ENCODE measurements at regions not wholly inside any gene's neighbourhood (a gene's known extent, or its start where the extent isn't known, plus 50 kb on each side); places are given as distances from the start of the nearest gene placed in this dataset.

DNA sequence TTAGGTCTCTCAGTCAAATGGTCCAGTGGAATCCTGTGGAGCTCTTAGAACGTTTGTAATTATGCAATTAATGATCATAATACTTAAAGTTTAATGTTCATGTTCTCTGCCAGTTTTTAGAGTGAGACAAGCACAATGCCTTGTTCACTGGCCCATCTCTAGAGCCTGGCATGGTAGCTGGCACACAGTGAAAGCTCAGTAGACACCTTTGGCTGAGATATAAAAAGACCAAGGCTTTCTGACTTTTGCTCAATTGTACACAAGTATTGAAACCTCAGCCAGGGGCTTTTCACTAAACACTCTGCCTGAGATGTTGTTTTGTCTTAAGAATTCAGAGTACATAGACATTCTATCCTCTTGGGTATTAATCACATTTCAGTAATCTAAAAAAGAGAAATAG is 241.8 kb upstream of the ATP2B1 start:
- no peaks in the 10 kb centered on the region for H3K36me3 Mint-ChIP-seq (ENCODE audit: insufficient read depth in 1 of 3, low read depth in 3 of 3)
- no peak overlapping the region for H3K4ac ChIP-seq (ENCODE audit: low read depth, low read length)
- TF ChIP-seq, protein P1, sequence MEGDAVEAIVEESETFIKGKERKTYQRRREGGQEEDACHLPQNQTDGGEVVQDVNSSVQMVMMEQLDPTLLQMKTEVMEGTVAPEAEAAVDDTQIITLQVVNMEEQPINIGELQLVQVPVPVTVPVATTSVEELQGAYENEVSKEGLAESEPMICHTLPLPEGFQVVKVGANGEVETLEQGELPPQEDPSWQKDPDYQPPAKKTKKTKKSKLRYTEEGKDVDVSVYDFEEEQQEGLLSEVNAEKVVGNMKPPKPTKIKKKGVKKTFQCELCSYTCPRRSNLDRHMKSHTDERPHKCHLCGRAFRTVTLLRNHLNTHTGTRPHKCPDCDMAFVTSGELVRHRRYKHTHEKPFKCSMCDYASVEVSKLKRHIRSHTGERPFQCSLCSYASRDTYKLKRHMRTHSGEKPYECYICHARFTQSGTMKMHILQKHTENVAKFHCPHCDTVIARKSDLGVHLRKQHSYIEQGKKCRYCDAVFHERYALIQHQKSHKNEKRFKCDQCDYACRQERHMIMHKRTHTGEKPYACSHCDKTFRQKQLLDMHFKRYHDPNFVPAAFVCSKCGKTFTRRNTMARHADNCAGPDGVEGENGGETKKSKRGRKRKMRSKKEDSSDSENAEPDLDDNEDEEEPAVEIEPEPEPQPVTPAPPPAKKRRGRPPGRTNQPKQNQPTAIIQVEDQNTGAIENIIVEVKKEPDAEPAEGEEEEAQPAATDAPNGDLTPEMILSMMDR (conservative IDR thresholded peaks at IDR 0.05) = no peak
- no peaks in the 10 kb centered on the region for H3K9me3 Mint-ChIP-seq
- H3K79me1 ChIP-seq (ENCODE audit: insufficient read depth, low read depth, low read length, poor library complexity, severe bottlenecking) = no peaks in the 10 kb centered on the region
- no peaks in the 10 kb centered on the region for H3K9me3 ChIP-seq (ENCODE audit: control insufficient read depth, low read depth, low read length)
- H4K20me1 ChIP-seq (ENCODE audit: control insufficient read depth, insufficient read depth, insufficient read length) = no peaks in the 10 kb centered on the region
- H3K4me3 Mint-ChIP-seq = no peak overlapping the region
- no peak overlapping the region for H2BK20ac ChIP-seq (ENCODE audit: low read depth, low read length, poor library complexity, severe bottlenecking)
- H3K27ac Mint-ChIP-seq = no peak overlapping the region
- H3K18ac ChIP-seq (ENCODE audit: insufficient read length, low read depth, low read length) = no peak overlapping the region
- H3K14ac ChIP-seq (ENCODE audit: insufficient read depth, low read length) = no peak overlapping the region
- no peak overlapping the region for H3K56ac ChIP-seq (ENCODE audit: insufficient read length, low read depth, low read length)
- no peak overlapping the region for H2AFZ ChIP-seq (ENCODE audit: low read length)
- no peak overlapping the region for H3T11ph ChIP-seq (ENCODE audit: low read length)
- H2AK5ac ChIP-seq (ENCODE audit: insufficient read length, low read length) = no peak overlapping the region
- H4K8ac ChIP-seq (replicated peaks; ENCODE audit: insufficient read length, low read depth, low read length) = no peak overlapping the region
- WGBS (ENCODE audit: extremely low coverage, insufficient read length, low lambda C conversion rate) = no CpG with 5 or more reads among the region's 1 CpG
- DNase-seq = no peak
- no peak overlapping the region for H4K5ac ChIP-seq (ENCODE audit: insufficient read length, low read depth, low read length)
- H2BK12ac ChIP-seq (ENCODE audit: insufficient read length, low read depth, low read length) = no peak overlapping the region
- no peak overlapping the region for H4K91ac ChIP-seq (ENCODE audit: insufficient read length, low read depth, low read length)
- no peaks in the 10 kb centered on the region for H3K79me2 ChIP-seq (ENCODE audit: insufficient read depth, low read length)
- H2BK120ac ChIP-seq (ENCODE audit: low read depth, low read length, poor library complexity, severe bottlenecking) = no peak overlapping the region
- H2BK15ac ChIP-seq (ENCODE audit: low read depth, low read length) = no peak overlapping the region
- no peak overlapping the region for H3K23ac ChIP-seq (ENCODE audit: insufficient read length, low read depth, low read length)
- no peaks in the 10 kb centered on the region for H3K27me3 ChIP-seq (ENCODE audit: insufficient read depth, low read length)
- H3K4me2 ChIP-seq (ENCODE audit: insufficient read depth, insufficient read length, low read length) = no peak overlapping the region
- peaks cover 21 to 31% of the 10 kb centered on the region in 2 experiments for H3K4me1 Mint-ChIP-seq
- H3K27me3 Mint-ChIP-seq (ENCODE audit: low read depth) = no peaks in the 10 kb centered on the region
- no peak overlapping the region for H3K27ac ChIP-seq (ENCODE audit: insufficient read length, low read depth, low read length)
- no peak overlapping the region for H3K9ac ChIP-seq (ENCODE audit: extremely low read depth, insufficient read length, low read length)
- no peak overlapping the region for H2BK5ac ChIP-seq (ENCODE audit: insufficient read length, low read length)
- no peaks in the 10 kb centered on the region for H3K23me2 ChIP-seq (ENCODE audit: insufficient read length, low read depth, low read length, poor library complexity, severe bottlenecking)
- H3K4me1 ChIP-seq (ENCODE audit: insufficient read depth, low read length) = no peaks in the 10 kb centered on the region; the same call in 1 of the 2 replicates

Data from H9 (cell line).